SK-N-SH treated with all-trans-retinoic acid at 6 μM for 48 hours (cell line): ENCODE measurements at regions not wholly inside any gene's neighbourhood (a gene's known extent, or its start where the extent isn't known, plus 50 kb on each side); places are given as distances from the start of the nearest gene placed in this dataset.
"Not testable (repeated sequence)": the region's sequence is repeated elsewhere in the genome, so short reads cannot be mapped to it uniquely, and the experiment has no call there.

Experiments
- ATAC-seq: fragments of 200-7000 bp; cut with Tn5 transposase; 3 replicates; pipeline ENCODE4 v1.9.1; 2020; ENCODE audit warnings: mild to moderate bottlenecking, moderate library complexity
- ARNTL ChIP-seq: fragments of 450-650 bp; formaldehyde crosslinking; IDR thresholded peaks from 2 replicates; pipeline ENCODE4 v1.5.0; 2020; ENCODE audit warnings: low read depth, mild to moderate bottlenecking, moderate library complexity, borderline replicate concordance
- BACH2 ChIP-seq: fragments of 250-450 bp; sonication (Bioruptor Pico); IDR thresholded peaks from 2 replicates; pipeline ENCODE4 v1.9.0; 2021; ENCODE audit warnings: mild to moderate bottlenecking, borderline replicate concordance
- CSDC2 ChIP-seq: fragments of 250-450 bp; sonication (Bioruptor Pico); IDR thresholded peaks from 2 replicates; pipeline ENCODE4 v1.5.0; 2020; ENCODE audit warnings: mild to moderate bottlenecking, moderate library complexity
- GLIS3 ChIP-seq: fragments of 250-450 bp; sonication (Bioruptor Pico); IDR thresholded peaks from 2 replicates; pipeline ENCODE4 v1.5.0; 2020; ENCODE audit warnings: mild to moderate bottlenecking, moderate library complexity
- ISL1 ChIP-seq: fragments of 250-450 bp; sonication (Bioruptor Pico); IDR thresholded peaks from 2 replicates; pipeline ENCODE4 v2.1.2; 2022; ENCODE audit warnings: mild to moderate bottlenecking, moderate library complexity
- OSR1 ChIP-seq: fragments of 250-450 bp; sonication (Bioruptor Pico); IDR thresholded peaks from 2 replicates; pipeline ENCODE4 v1.8.0; 2022; ENCODE audit warnings: moderate library complexity, mild to moderate bottlenecking, inconsistent platforms
- PATZ1 ChIP-seq: fragments of 250-450 bp; sonication (Bioruptor Pico); IDR thresholded peaks from 2 replicates; pipeline ENCODE4 v1.8.0; 2020; ENCODE audit warnings: mild to moderate bottlenecking, moderate library complexity, borderline replicate concordance
- POU6F1 ChIP-seq: fragments of 250-450 bp; sonication (Bioruptor Pico); IDR thresholded peaks from 2 replicates; pipeline ENCODE4 v1.8.0; 2021; ENCODE audit warnings: low read depth, mild to moderate bottlenecking, moderate library complexity, borderline replicate concordance
- PPARA ChIP-seq: fragments of 250-450 bp; sonication (Bioruptor Pico); IDR thresholded peaks from 2 replicates; pipeline ENCODE4 v1.5.0; 2020; ENCODE audit warnings: mild to moderate bottlenecking, borderline replicate concordance
- RARB ChIP-seq: fragments of 250-450 bp; sonication (Bioruptor Pico); IDR thresholded peaks from 2 replicates; pipeline ENCODE4 v1.8.0; 2021; ENCODE audit warnings: mild to moderate bottlenecking, moderate library complexity
- SNAI2 ChIP-seq: fragments of 250-450 bp; sonication (Bioruptor Pico); IDR thresholded peaks from 2 replicates; pipeline ENCODE4 v1.5.0; 2020; ENCODE audit warnings: mild to moderate bottlenecking, moderate library complexity
- TCF4 ChIP-seq: fragments of 250-450 bp; sonication (Bioruptor Pico); IDR thresholded peaks from 2 replicates; pipeline ENCODE4 v1.8.0; 2021; ENCODE audit warnings: mild to moderate bottlenecking, moderate library complexity, borderline replicate concordance
- TOX ChIP-seq: fragments of 250-450 bp; sonication (Bioruptor Pico); IDR thresholded peaks from 2 replicates; pipeline ENCODE4 v1.8.0; 2021; ENCODE audit warnings: mild to moderate bottlenecking, moderate library complexity, borderline replicate concordance
- TSHZ2 ChIP-seq: fragments of 250-450 bp; sonication (Bioruptor Pico); IDR thresholded peaks from 2 replicates; pipeline ENCODE4 v1.5.0; 2020; ENCODE audit warnings: mild to moderate bottlenecking, moderate library complexity
- ZC3H10 ChIP-seq: fragments of 250-450 bp; sonication (Bioruptor Pico); IDR thresholded peaks from 2 replicates; pipeline ENCODE4 v1.5.1; 2021; ENCODE audit warnings: mild to moderate bottlenecking, moderate library complexity
- ZFP3 ChIP-seq: fragments of 250-450 bp; sonication (Bioruptor Pico); IDR thresholded peaks from 2 replicates; pipeline ENCODE4 v1.5.0; 2020; ENCODE audit warnings: mild to moderate bottlenecking, moderate library complexity
- ZNF565 ChIP-seq: fragments of 450-650 bp; formaldehyde crosslinking; conservative IDR thresholded peaks from 2 replicates; pipeline ENCODE4 v1.5.0; 2020; ENCODE audit warnings: low read depth, mild to moderate bottlenecking, moderate library complexity
- ZNF70 ChIP-seq: fragments of 450-650 bp; formaldehyde crosslinking; IDR thresholded peaks from 2 replicates; pipeline ENCODE4 v1.5.0; 2020; ENCODE audit warnings: mild to moderate bottlenecking, moderate library complexity
- ZNF8 ChIP-seq: fragments of 450-650 bp; formaldehyde crosslinking; IDR thresholded peaks from 2 replicates; pipeline ENCODE4 v1.5.0; 2020; ENCODE audit warnings: mild to moderate bottlenecking, moderate library complexity
- TF ChIP-seq, protein P1 (sequence below): fragments of 250-450 bp; sonication (Bioruptor Pico); IDR thresholded peaks from 2 replicates; pipeline ENCODE4 v1.5.1; 2021; ENCODE audit warnings: mild to moderate bottlenecking, moderate library complexity
- TF ChIP-seq, protein P2 (sequence below): fragments of 250-450 bp; sonication (Bioruptor Pico); IDR thresholded peaks from 2 replicates; pipeline ENCODE4 v1.5.1; 2020; ENCODE audit warnings: low read depth, mild to moderate bottlenecking, moderate library complexity

GRCh38 chr2:201946746-201947145 is 86.9 kb upstream of the FZD7 start:
- ATAC-seq, result not testable (repeated sequence)

DNA sequence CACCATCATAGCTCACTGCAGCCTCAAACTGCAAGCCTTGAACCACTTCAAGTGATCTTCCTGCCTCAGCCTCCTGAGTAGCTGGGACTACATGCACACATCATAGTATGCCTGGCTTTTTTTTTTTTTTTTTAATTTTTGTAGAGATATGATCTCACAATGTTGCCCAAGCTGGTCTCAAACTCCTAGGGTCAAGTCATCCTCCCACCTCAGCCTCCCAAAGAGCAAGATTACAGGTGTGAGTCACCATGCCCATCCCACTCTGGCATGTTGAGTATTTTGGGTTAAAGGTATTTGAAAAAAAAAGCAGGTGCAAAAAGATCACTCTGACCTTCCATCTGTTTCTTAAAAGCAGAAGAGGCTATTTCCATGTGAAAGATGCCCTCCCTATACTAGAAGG is 86.4 kb upstream of the FZD7 start:
- TF ChIP-seq ISL1 (CRISPR knock-in tag), result no peak
- TF ChIP-seq POU6F1 (CRISPR knock-in tag), result no peak
- no peak for TF ChIP-seq SNAI2 (CRISPR knock-in tag)
- TF ChIP-seq ZNF70 (CRISPR knock-in tag), result no peak
- TF ChIP-seq OSR1 (CRISPR knock-in tag), result no peak
- TF ChIP-seq GLIS3 (CRISPR knock-in tag), result no peak
- TF ChIP-seq PPARA (CRISPR knock-in tag), result no peak
- no peak for TF ChIP-seq ZC3H10 (CRISPR knock-in tag)
- TF ChIP-seq ZNF8 (CRISPR knock-in tag), result no peak
- no peak for TF ChIP-seq RARB (CRISPR knock-in tag)
- no peak for TF ChIP-seq PATZ1 (CRISPR knock-in tag)
- TF ChIP-seq BACH2 (CRISPR knock-in tag), result no peak
- no peak for TF ChIP-seq TCF4 (CRISPR knock-in tag)
- TF ChIP-seq TSHZ2 (CRISPR knock-in tag), result no peak
- TF ChIP-seq ZFP3 (CRISPR knock-in tag), result no peak
- TF ChIP-seq ZNF565 (CRISPR knock-in tag), result no peak
- TF ChIP-seq ARNTL, result no peak
- TF ChIP-seq CSDC2 (CRISPR knock-in tag), result no peak
- TF ChIP-seq, protein P1, sequence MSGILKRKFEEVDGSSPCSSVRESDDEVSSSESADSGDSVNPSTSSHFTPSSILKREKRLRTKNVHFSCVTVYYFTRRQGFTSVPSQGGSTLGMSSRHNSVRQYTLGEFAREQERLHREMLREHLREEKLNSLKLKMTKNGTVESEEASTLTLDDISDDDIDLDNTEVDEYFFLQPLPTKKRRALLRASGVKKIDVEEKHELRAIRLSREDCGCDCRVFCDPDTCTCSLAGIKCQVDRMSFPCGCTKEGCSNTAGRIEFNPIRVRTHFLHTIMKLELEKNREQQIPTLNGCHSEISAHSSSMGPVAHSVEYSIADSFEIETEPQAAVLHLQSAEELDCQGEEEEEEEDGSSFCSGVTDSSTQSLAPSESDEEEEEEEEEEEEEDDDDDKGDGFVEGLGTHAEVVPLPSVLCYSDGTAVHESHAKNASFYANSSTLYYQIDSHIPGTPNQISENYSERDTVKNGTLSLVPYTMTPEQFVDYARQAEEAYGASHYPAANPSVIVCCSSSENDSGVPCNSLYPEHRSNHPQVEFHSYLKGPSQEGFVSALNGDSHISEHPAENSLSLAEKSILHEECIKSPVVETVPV (CRISPR knock-in tag), result no peak
- no peak for ATAC-seq

DNA sequence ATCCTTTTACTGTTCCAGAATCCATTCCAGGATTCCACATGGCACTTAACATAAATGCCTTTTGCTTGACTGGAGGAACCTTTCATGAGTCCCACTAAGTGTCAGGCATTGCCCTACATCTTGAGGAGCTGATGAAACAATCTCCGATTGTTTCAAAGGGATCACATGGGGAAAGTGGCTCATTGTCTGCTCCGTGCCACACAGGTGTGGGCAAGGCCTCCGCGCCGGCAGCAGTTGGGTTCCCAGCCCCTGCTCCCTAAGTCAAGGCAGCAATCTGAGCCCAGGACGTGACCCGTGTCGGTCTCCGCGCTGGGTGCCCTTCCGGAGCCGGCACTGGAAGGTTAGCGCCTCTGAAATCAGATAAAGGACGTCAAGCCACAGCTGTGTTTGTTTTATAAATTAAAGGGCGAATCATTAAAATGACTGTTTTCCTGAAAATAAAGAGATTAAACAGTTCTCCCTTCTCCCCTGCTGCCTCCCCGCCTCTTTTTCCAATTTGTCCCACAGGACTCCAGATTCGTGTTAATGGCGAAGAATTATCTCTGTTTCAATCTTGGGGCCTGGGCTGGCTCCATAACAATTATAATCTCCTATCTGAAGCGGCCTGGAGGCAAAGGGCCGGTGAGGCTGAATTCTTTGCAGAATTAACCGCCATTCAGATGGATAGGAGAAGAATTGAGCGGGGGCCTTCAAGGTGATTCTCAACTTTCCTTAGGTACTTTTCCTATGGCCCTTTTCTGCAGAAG is 84.3 kb upstream of the FZD7 start:
- ATAC-seq, result peak; percentile 18; the same call in 1 of the 3 replicates
- peak; percentile 72; the same call in 1 of the 2 replicates for TF ChIP-seq TCF4 (CRISPR knock-in tag)
- TF ChIP-seq, protein P2, sequence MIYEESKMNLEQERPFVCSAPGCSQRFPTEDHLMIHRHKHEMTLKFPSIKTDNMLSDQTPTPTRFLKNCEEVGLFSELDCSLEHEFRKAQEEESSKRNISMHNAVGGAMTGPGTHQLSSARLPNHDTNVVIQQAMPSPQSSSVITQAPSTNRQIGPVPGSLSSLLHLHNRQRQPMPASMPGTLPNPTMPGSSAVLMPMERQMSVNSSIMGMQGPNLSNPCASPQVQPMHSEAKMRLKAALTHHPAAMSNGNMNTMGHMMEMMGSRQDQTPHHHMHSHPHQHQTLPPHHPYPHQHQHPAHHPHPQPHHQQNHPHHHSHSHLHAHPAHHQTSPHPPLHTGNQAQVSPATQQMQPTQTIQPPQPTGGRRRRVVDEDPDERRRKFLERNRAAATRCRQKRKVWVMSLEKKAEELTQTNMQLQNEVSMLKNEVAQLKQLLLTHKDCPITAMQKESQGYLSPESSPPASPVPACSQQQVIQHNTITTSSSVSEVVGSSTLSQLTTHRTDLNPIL (CRISPR knock-in tag), result no peak

- no peak for ATAC-seq
- no peak for TF ChIP-seq ZC3H10 (CRISPR knock-in tag)
- no peak for TF ChIP-seq OSR1 (CRISPR knock-in tag)
- TF ChIP-seq TOX, result no peak
Observed at GRCh38 chr2:201949927-201950246, 83.8 kb upstream of the FZD7 start.
